Mesothelial cell of epicardium (in vitro differentiated cells): ENCODE measurements at regions not wholly inside any gene's neighbourhood (a gene's known extent, or its start where the extent isn't known, plus 50 kb on each side); places are given as distances from the start of the nearest gene placed in this dataset.

ENCODE experiments used
- DNase-seq, 2 experiments: peaks; one replicate each; pipeline ENCODE4 v3.0.0; 2021; ENCODE audit warnings: low spot score in 2 of 2; ENCODE audit not compliant: unreplicated experiment in 2 of 2
- H3K27ac Mint-ChIP-seq: 2 replicates; pipeline ENCODE4 v1.8.0; 2021; ENCODE audit warnings: mixed read lengths
- H3K27me3 Mint-ChIP-seq: 2 replicates; pipeline ENCODE4 v1.8.0; 2021; ENCODE audit warnings: low read depth, mixed read lengths
- H3K36me3 Mint-ChIP-seq: 2 replicates; pipeline ENCODE4 v1.8.0; 2021; ENCODE audit warnings: mixed read lengths
- H3K4me1 Mint-ChIP-seq: 2 replicates; pipeline ENCODE4 v1.8.0; 2021; ENCODE audit warnings: mixed read lengths
- H3K4me3 Mint-ChIP-seq: 2 replicates; pipeline ENCODE4 v1.8.0; 2021; ENCODE audit warnings: mild to moderate bottlenecking, moderate library complexity, mixed read lengths
- H3K9me3 Mint-ChIP-seq: 2 replicates; pipeline ENCODE4 v1.8.0; 2021; ENCODE audit warnings: mixed read lengths
- CTCF ChIP-seq: fragments of 200-600 bp; sonication (generic); IDR thresholded peaks from one replicate; pipeline ENCODE4 v1.5.0; 2021; ENCODE audit warnings: antibody characterized with exemption; ENCODE audit not compliant: unreplicated experiment

- DNase-seq: no peak
- Mint-ChIP-seq H3K4me3 (no peak overlapping the region), H3K4me1 (no peaks in the 10 kb centered on the region), H3K27me3 (peaks cover 73% of the 10 kb centered on the region), H3K9me3 (no peaks in the 10 kb centered on the region), H3K36me3 (no peaks in the 10 kb centered on the region), H3K27ac (no peak overlapping the region)
- TF ChIP-seq CTCF: no peak
Measured at GRCh38 chr11:32032052-32032451, 58.8 kb upstream of the RCN1 start.

DNA sequence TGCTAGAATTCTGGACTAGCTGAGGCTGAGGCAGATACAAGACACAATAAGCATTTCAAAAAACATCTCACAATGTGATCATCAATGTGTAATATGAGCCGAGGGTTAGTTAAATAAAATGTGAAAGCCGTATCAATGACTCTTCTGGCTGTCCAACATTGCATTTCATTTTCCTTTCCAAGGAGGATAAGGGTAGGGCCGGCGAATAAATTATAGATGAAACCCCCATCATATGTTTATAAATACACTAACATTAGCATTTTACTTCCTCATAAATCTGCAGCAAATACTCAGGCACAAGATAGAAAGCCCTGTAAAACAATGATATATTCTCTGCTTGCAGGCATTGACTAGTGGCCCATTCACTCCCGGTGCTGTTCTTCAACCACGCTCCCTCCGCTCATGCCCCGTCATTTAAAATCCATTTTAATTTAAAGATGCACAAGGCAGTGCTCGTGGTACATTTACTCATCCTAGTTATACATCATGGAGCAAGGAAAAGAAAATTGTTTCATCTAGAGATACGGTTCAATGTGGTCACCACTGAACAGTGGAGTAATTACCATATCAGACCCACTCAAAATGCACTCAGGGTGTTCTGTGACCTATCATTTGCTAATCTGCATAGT, 59.9 kb upstream of the RCN1 start:
- H3K36me3 Mint-ChIP-seq: no peaks in the 10 kb centered on the region
- DNase-seq: no peak
- H3K27me3 Mint-ChIP-seq: peaks cover 79% of the 10 kb centered on the region
- no peaks in the 10 kb centered on the region for H3K4me1 Mint-ChIP-seq
- no peak overlapping the region for H3K27ac Mint-ChIP-seq
- no peak overlapping the region for H3K4me3 Mint-ChIP-seq
- H3K9me3 Mint-ChIP-seq: no peaks in the 10 kb centered on the region
- TF ChIP-seq CTCF: no peak

- Mint-ChIP-seq H3K27me3 (peaks cover 75% of the 10 kb centered on the region), H3K27ac (no peak overlapping the region), H3K4me3 (no peak overlapping the region), H3K9me3 (no peaks in the 10 kb centered on the region), H3K4me1 (no peaks in the 10 kb centered on the region), H3K36me3 (no peaks in the 10 kb centered on the region)
- no peak for TF ChIP-seq CTCF
- DNase-seq: no peak
Measured at GRCh38 chr11:32029721-32030120, 61.2 kb upstream of the RCN1 start.

DNA sequence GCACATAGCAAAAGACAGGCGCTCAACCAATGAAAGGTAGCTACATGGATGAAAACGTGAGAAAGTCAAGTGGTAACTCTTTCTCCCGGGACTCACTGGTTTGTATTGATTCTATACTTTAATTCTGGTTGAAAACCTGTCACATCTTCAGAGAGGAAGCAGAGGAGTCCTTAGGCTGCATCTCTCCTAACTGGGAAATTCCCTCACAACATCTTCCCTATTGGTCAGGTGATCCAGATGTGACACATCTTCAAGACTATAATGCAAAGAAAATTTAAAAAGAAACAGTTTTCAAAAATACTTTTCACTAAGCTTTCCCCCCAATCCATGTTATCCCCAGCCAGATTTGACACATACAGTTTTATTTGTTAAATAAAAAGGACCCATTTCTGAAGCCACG, 62.7 kb upstream of the RCN1 start:
- H3K9me3 Mint-ChIP-seq: no peaks in the 10 kb centered on the region
- H3K4me1 Mint-ChIP-seq: no peaks in the 10 kb centered on the region
- no peak for DNase-seq
- peaks cover 74% of the 10 kb centered on the region for H3K27me3 Mint-ChIP-seq
- TF ChIP-seq CTCF: no peak
- no peak overlapping the region for H3K4me3 Mint-ChIP-seq
- no peaks in the 10 kb centered on the region for H3K36me3 Mint-ChIP-seq
- H3K27ac Mint-ChIP-seq: no peak overlapping the region

GRCh38 chr11:32026766-32027165, 64.1 kb upstream of the RCN1 start:
- no peaks in the 10 kb centered on the region for H3K36me3 Mint-ChIP-seq
- no peaks in the 10 kb centered on the region for H3K9me3 Mint-ChIP-seq
- H3K27ac Mint-ChIP-seq: no peak overlapping the region
- no peak for TF ChIP-seq CTCF
- H3K4me3 Mint-ChIP-seq: no peak overlapping the region
- H3K27me3 Mint-ChIP-seq: peaks cover 72% of the 10 kb centered on the region
- no peaks in the 10 kb centered on the region for H3K4me1 Mint-ChIP-seq
- DNase-seq: no peak

- DNase-seq: no peak
- H3K27ac Mint-ChIP-seq: no peak overlapping the region
- TF ChIP-seq CTCF: no peak
- H3K9me3 Mint-ChIP-seq: no peaks in the 10 kb centered on the region
- no peaks in the 10 kb centered on the region for H3K36me3 Mint-ChIP-seq
- peaks cover 60% of the 10 kb centered on the region for H3K27me3 Mint-ChIP-seq
- no peak overlapping the region for H3K4me3 Mint-ChIP-seq
- H3K4me1 Mint-ChIP-seq: no peaks in the 10 kb centered on the region
Measured at GRCh38 chr11:32024948-32025347, 65.9 kb upstream of the RCN1 start.
